GM19463 (cell line): ENCODE measurements at regions not wholly inside any gene's neighbourhood (a gene's known extent, or its start where the extent isn't known, plus 50 kb on each side); places are given as distances from the start of the nearest gene placed in this dataset.
"Not testable (repeated sequence)": the region's sequence is repeated elsewhere in the genome, so short reads cannot be mapped to it uniquely, and the experiment has no call there.

ENCODE experiments used
- ATAC-seq: cut with Tn5 transposase; IDR thresholded peaks from one replicate; pipeline ENCODE4 v1.9.1; 2021; ENCODE audit warnings: mild to moderate bottlenecking, moderate library complexity; ENCODE audit not compliant: unreplicated experiment

- no peak for ATAC-seq
These were observed 815.8 kb downstream of the EFNA5 start for GRCh38 chr5:106854922-106855321.

- no peak for ATAC-seq
These were observed 816.5 kb downstream of the EFNA5 start for GRCh38 chr5:106854105-106854687.

GRCh38 chr5:106853266-106853665, 817.5 kb downstream of the EFNA5 start:
- no peak for ATAC-seq

GRCh38 chr5:106849266-106849665, 821.5 kb downstream of the EFNA5 start:
- ATAC-seq, result no peak

GRCh38 chr5:106843812-106844416, 826.8 kb downstream of the EFNA5 start:
- peak; percentile 86 for ATAC-seq

- no peak for ATAC-seq
These were observed 837.2 kb downstream of the EFNA5 start for GRCh38 chr5:106833517-106833916.

GRCh38 chr5:106827061-106827460, 843.7 kb downstream of the EFNA5 start:
- ATAC-seq, result no peak

GRCh38 chr5:106825374-106825773, 845.4 kb downstream of the EFNA5 start:
- no peak for ATAC-seq

GRCh38 chr5:106822851-106823250, 847.9 kb downstream of the EFNA5 start:
- ATAC-seq, result no peak

- no peak for ATAC-seq
These were observed 852.2 kb downstream of the EFNA5 start for GRCh38 chr5:106818552-106818951.

GRCh38 chr5:106814961-106815360, 855.8 kb downstream of the EFNA5 start:
- no peak for ATAC-seq

- no peak for ATAC-seq
These were observed 869.2 kb downstream of the EFNA5 start for GRCh38 chr5:106801554-106801953.

- ATAC-seq, result no peak
These were observed 872.7 kb downstream of the EFNA5 start for GRCh38 chr5:106797996-106798395.

GRCh38 chr5:106796081-106796480, 874.7 kb downstream of the EFNA5 start:
- no peak for ATAC-seq

- no peak for ATAC-seq
These were observed 885.9 kb downstream of the EFNA5 start for GRCh38 chr5:106784846-106785245.

GRCh38 chr5:106780355-106780754, 890.4 kb downstream of the EFNA5 start:
- ATAC-seq, result no peak

GRCh38 chr5:106776515-106776914, 894.2 kb downstream of the EFNA5 start:
- ATAC-seq, result not testable (repeated sequence)

- ATAC-seq, result no peak
These were observed 902.3 kb downstream of the EFNA5 start for GRCh38 chr5:106768392-106768791.

- ATAC-seq, result no peak
These were observed 903.8 kb downstream of the EFNA5 start for GRCh38 chr5:106766916-106767315.

GRCh38 chr5:106759581-106759980, 911.2 kb downstream of the EFNA5 start:
- ATAC-seq, result no peak

- ATAC-seq, result no peak
These were observed 911.6 kb downstream of the EFNA5 start for GRCh38 chr5:106759152-106759551.

- ATAC-seq, result peak; percentile 68
These were observed 913.1 kb downstream of the EFNA5 start for GRCh38 chr5:106757672-106758071.

- no peak for ATAC-seq
These were observed 914.9 kb downstream of the EFNA5 start for GRCh38 chr5:106755789-106756188.
